ENCODE measurements at regions not wholly inside any gene's neighbourhood (a gene's known extent, or its start where the extent isn't known, plus 50 kb on each side); places are given as distances from the start of the nearest gene placed in this dataset.
A peak's percentile ranks its signal among the peaks of the same experiment; 100 is the strongest.

DNA sequence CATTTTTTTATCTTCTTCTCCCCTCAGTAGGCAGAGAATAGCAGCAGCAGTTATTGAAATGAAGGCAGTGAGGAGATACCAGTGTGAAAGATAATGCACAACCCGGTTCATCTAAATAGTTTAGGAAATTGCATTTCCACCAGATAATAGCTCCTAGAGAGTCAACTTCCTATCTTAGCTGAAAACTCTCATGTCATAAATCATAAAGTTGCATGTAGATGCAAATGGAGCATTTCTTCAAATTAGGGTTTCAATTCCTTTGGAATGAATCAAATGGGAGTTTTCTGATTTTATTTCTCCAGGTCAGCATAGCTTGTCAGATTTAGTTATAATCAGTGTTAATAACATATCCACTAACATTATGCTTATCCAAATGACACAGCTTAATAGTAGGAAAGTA lies 335.3 kb downstream of the CNTNAP4 start:
- no peak for ATAC-seq
- 6% methylated on average over 1 of the region's 1 CpG for WGBS

DNA sequence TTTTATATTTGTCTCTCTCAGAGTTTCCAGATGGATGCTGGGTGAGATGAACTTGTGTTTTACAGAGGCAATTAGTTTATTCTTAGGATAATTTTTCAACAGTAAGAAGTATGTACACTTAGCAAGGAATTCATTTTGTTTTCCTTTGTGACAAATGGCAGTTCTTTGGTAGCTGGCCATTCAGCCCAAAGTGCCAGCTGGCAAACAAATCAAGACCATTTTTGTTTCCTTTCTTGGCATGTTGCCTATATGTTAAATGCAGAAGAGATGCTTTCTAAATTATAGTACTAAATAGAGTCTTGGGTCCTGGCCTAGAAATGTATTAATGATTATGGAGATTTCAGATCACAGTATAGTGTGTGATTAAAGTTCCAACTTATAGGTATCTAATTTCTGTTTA lies 337.1 kb downstream of the CNTNAP4 start:
- Histone ChIP-seq H3K4me3 (ENCODE audit: low read length) (no peak overlapping the region), H3K27me3 (ENCODE audit: control insufficient read depth, insufficient read depth) (no peaks in the 10 kb centered on the region), H3K4me1 (ENCODE audit: control insufficient read depth, insufficient read depth, low read length) (no peaks in the 10 kb centered on the region), H3K9me3 (ENCODE audit: control insufficient read depth, low read length) (no peaks in the 10 kb centered on the region), H3K27ac (ENCODE audit: low read length) (no peak overlapping the region)
- ATAC-seq (no peak), DNase-seq (no peak)
- intact Hi-C loops (cut with DNase I) = no loop called here

More for the DNA sequence above, 335.3 kb downstream of the CNTNAP4 start:
- Histone ChIP-seq H3K4me1 (ENCODE audit: control insufficient read depth, insufficient read depth, low read length) (no peaks in the 10 kb centered on the region), H3K4me3 (ENCODE audit: low read length) (no peak overlapping the region), H3K9me3 (ENCODE audit: control insufficient read depth, low read length) (no peaks in the 10 kb centered on the region), H3K27me3 (ENCODE audit: control insufficient read depth, insufficient read depth) (no peaks in the 10 kb centered on the region), H3K27ac (ENCODE audit: low read length) (no peak overlapping the region)
- intact Hi-C loops (cut with DNase I) = no loop called here
- DNase-seq = no peak

DNA sequence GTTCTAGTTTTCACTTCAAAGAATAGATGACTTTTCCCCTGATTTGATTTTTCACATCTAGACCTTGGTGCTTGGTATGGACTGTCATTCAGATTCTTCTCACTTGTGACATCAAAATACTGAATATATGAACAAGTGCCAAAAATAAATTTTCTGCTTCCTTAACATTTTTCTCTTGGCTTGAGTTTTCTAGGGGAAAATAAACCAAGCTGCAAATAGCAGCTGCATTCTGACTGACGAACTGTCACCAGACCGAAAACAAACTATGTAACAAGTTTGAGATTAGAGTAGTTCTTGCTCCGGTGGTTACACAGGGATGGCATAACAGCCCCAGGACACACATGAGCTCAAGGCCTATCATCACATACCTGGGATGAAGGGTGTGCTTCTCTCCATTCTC lies 345.7 kb downstream of the CNTNAP4 start:
- no peak for DNase-seq
- no peak for ATAC-seq
- intact Hi-C loops (cut with DNase I) = no loop called here
- H3K9me3 ChIP-seq (ENCODE audit: control insufficient read depth, low read length) = no peaks in the 10 kb centered on the region
- H3K27me3 ChIP-seq (ENCODE audit: control insufficient read depth, insufficient read depth) = no peaks in the 10 kb centered on the region
- H3K4me1 ChIP-seq (ENCODE audit: control insufficient read depth, insufficient read depth, low read length) = no peaks in the 10 kb centered on the region
- no peak overlapping the region for H3K4me3 ChIP-seq (ENCODE audit: low read length)
- H3K27ac ChIP-seq (ENCODE audit: low read length) = no peak overlapping the region
- WGBS = 37% methylated on average over 3 of the region's 3 CpGs

DNA sequence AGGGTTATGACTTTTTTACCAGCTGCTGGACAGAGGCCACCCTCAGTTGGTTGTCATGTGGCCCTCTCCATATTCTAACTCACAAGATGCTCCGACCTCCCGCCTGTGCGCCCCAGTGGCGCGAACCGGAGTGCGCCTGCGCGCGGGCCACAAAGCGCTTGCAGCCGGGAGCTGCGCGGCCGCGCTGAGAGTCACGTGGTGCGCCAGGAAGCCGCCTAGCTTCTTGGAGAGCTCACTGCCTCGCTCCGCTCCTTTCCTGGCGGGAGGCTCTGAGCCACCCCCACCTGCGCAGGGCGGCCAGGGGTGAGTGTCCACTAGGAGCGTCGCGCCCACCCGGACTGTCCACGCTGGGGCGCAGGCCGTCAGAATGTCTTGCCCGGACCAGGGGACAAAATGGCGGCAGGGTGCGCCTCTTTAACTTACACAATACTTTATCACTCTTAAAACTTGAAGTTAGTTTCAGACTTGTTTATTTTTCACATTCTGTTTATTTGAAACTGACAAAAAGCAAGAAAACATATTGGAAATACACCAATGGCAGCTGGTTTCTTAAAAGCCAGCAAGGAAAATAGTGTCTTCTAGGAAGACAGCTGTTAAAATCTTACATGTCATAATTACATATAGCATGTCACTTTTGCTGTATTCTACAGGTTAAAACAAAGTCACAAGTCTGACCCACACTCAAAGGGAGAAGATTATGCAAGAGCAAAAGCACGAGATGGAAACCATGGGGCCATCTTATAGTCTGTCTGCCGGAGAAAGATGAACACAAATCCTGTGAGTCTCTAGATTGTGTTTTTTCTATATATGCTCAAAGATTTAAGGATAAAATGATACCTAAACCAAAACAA lies 357.9 kb downstream of the CNTNAP4 start:
- Histone ChIP-seq H3K27me3 (ENCODE audit: control insufficient read depth, insufficient read depth) (no peaks in the 10 kb centered on the region), H3K4me3 (ENCODE audit: low read length) (no peak overlapping the region), H3K9me3 (ENCODE audit: control insufficient read depth, low read length) (no peaks in the 10 kb centered on the region), H3K27ac (ENCODE audit: low read length) (no peak overlapping the region), H3K4me1 (ENCODE audit: control insufficient read depth, insufficient read depth, low read length) (no peaks in the 10 kb centered on the region)
- peak in 1 of 2 donors; percentile 33 for ATAC-seq
- 76% methylated on average over 36 of the region's 36 CpGs for WGBS
- intact Hi-C loops (cut with DNase I) = no loop called here
- peak in 2 of 3 donors; percentile 34 to 51 for DNase-seq

DNA sequence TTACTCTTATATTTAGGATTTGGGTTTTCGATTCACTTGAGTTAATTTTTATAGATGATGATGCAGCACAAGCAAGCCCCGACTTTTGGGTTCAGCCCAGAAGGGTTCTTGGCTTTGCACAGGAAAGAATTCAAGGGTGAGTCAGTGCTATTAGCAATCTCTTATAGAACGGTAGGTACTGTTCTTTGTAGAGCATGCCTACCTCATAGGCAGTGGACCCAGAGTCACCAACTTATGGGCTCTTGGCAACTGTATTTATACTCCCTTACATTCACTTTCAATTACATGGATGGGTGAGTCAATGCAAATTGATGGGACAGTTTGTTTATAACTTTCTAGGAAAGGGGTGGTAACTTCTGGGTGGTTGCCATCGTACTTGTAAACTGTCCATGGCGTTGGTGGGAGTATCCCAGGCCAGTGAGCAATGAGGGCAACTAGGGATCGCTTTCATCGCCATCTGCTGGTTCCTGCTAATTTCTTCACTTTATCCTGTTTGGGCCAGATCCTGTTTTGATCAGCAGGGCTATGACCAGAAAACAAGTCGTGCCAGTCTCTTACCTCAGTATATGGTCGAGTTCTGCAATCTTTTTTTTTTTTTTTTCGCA lies 362.6 kb downstream of the CNTNAP4 start:
- no peak overlapping the region for H3K27ac ChIP-seq (ENCODE audit: low read length)
- H3K27me3 ChIP-seq (ENCODE audit: control insufficient read depth, insufficient read depth) = no peaks in the 10 kb centered on the region
- WGBS = 51% methylated on average over 10 of the region's 10 CpGs
- H3K4me1 ChIP-seq (ENCODE audit: control insufficient read depth, insufficient read depth, low read length) = no peaks in the 10 kb centered on the region
- DNase-seq = peak in 1 of 3 donors; percentile 36
- intact Hi-C loops (cut with DNase I) = no loop called here
- no peaks in the 10 kb centered on the region for H3K9me3 ChIP-seq (ENCODE audit: control insufficient read depth, low read length)
- peak in 1 of 2 donors; percentile 41 for ATAC-seq
- no peak overlapping the region for H3K4me3 ChIP-seq (ENCODE audit: low read length)

DNA sequence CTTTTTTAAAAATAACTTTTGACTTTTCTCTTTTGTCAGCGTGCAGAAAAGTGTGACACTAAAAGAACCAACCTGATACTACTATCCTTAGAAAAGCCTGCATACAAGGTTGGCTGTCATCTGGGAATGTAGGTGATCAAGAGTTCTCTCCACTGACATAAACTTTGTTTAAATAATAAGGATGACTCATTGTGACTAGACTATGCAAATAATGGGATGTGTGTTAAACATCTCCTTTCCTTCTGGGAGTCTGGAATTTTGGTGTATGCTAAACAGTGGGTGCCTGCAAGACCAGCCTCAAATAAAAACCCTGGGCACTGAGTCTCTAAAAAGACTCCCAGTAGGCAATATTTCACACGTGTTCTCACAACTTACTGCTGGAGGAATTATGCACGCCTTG lies 373.4 kb downstream of the CNTNAP4 start:
- WGBS = 76% methylated on average over 3 of the region's 3 CpGs
- intact Hi-C loops (cut with DNase I) = loop anchor here in 2 of 4 donors (10.0 kb wide), 2 partner anchors 524 to 856 kb away; no protein-coding TSS in a partner anchor
- no peaks in the 10 kb centered on the region for H3K9me3 ChIP-seq (ENCODE audit: control insufficient read depth, low read length)
- no peaks in the 10 kb centered on the region for H3K27me3 ChIP-seq (ENCODE audit: control insufficient read depth, insufficient read depth)
- H3K4me3 ChIP-seq (ENCODE audit: low read length) = no peak overlapping the region
- H3K4me1 ChIP-seq (ENCODE audit: control insufficient read depth, insufficient read depth, low read length) = no peaks in the 10 kb centered on the region
- no peak for ATAC-seq
- no peak overlapping the region for H3K27ac ChIP-seq (ENCODE audit: low read length)
- DNase-seq = no peak

DNA sequence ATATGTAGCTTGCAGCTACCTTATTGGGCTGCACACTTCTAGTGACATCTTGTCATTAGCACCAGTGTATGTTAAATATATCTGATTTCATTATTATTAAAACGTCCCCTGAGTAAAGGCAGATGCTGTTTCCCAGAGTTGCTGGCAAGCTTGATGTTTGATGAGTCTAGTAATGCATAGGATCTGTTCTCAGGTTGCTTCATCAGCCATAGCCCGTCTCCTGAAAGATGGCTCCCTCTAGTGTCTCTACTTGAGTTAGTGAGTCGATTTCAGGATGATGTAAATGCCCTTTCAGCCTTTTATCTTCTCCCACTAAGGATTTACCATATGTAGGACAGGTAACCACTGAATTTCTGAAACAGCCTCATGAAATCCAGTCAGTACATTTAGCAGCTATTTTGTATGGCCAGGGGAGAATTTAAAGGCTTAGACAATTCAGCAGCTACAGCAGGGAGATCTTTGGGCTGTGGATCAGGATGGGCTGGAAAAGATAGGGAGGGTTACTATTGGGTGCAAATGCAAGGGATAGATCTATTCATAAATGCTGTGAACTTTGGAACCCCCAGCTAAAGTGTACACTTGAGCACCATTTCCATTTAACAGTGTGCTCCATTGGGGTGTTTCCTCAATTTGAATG lies 376.3 kb downstream of the CNTNAP4 start:
- H3K9me3 ChIP-seq (ENCODE audit: control insufficient read depth, low read length) = no peaks in the 10 kb centered on the region
- no peak overlapping the region for H3K27ac ChIP-seq (ENCODE audit: low read length)
- no peaks in the 10 kb centered on the region for H3K4me1 ChIP-seq (ENCODE audit: control insufficient read depth, insufficient read depth, low read length)
- no peak for DNase-seq
- H3K27me3 ChIP-seq (ENCODE audit: control insufficient read depth, insufficient read depth) = no peaks in the 10 kb centered on the region
- intact Hi-C loops (cut with DNase I) = loop anchor here in 2 of 4 donors (10.0 kb wide), 2 partner anchors 521 to 859 kb away; no protein-coding TSS in a partner anchor
- H3K4me3 ChIP-seq (ENCODE audit: low read length) = no peak overlapping the region
- 2% methylated on average over 3 of the region's 3 CpGs for WGBS
- no peak for ATAC-seq

DNA sequence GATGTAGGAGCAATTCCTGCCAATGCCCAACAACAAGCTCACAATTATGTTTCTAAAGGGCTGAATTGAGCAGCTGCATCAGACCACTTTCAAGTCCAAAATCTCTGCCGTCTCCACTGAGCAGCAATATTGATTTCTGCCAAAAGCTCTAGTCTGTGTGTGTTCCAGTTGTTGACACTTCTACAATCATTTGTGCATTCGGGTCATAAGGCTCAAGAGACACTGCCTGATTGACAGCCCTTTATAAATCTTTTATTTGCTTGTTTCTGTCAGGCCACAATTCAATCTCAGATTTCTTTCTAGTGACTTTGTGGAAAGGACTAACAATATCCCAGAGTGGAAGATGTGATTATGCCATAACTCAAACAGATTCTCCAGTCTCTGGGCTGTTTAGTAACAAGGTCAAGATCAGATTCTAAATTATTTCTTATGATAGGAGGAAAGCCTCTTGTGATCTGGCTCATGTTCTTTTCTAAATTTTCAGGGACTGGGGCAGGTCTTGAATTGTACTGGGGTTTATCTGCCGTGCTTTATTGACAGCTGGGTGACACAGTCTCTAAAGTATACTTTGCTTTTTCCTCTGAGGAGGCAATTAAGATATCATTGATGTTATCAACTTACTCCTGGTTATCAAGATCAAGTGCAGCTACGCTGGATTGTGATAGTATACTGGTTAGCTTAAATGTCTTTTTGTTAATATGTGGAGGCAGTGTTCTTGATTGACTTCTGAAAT lies 377.1 kb downstream of the CNTNAP4 start:
- Histone ChIP-seq H3K27ac (ENCODE audit: low read length) (no peak overlapping the region), H3K4me1 (ENCODE audit: control insufficient read depth, insufficient read depth, low read length) (no peaks in the 10 kb centered on the region), H3K9me3 (ENCODE audit: control insufficient read depth, low read length) (no peaks in the 10 kb centered on the region), H3K27me3 (ENCODE audit: control insufficient read depth, insufficient read depth) (no peaks in the 10 kb centered on the region), H3K4me3 (ENCODE audit: low read length) (no peak overlapping the region)
- WGBS = 50% methylated on average over 4 of the region's 4 CpGs
- DNase-seq = no peak
- ATAC-seq = no peak
- intact Hi-C loops (cut with DNase I) = loop anchor here in 2 of 4 donors (10.0 kb wide), 2 partner anchors 521 to 859 kb away; no protein-coding TSS in a partner anchor

DNA sequence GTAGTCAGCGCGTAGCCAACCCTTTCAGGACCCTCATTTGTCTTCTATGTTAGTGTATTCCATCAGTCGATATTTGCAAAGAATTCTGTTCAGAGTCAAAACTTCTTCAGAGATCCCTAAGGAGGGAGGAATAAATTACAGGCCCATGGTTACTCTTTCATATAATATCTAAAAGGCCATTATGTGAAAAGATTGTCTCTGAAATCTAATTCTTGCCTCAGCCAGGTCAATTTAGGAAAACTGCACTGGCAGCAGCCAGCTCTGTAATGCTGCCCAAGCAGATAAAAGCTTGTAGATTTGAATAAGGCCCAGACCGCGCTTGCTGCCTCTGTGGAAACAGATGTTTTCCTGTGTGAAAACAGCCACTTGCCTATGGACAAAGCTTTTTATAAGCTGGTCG lies 379.8 kb downstream of the CNTNAP4 start:
- no peak for ATAC-seq
- intact Hi-C loops (cut with DNase I) = loop anchor here in 2 of 4 donors (10.0 kb wide), 2 partner anchors 518 to 862 kb away; no protein-coding TSS in a partner anchor

DNA sequence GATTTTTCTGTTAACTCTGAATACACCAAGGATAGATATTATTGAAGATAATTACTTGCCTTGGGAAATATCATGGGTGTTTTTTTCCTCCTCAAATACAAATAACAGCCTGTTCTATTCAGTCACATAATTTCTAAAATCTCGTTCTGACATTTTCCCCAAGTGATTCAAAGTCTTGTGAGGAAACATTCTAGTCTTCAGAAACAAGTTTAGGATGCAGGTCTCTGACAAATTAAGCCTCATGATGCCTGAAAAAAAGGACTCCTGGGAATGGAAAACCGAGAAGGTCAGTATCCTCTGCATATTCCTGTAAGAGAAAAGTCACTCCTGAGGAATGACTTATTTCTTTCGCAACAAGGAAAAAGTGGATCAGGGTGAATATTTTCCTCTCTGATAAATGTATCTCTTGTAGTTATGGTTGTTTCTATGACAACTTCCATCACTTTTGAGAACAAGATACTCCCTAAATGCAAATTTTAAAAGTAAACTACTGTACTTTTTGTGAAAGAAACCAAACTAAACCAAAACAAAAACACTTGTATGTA lies 384.6 kb downstream of the CNTNAP4 start:
- H3K4me1 ChIP-seq (ENCODE audit: control insufficient read depth, insufficient read depth, low read length) = no peaks in the 10 kb centered on the region
- no peak for ATAC-seq
- no peak overlapping the region for H3K4me3 ChIP-seq (ENCODE audit: low read length)
- H3K27me3 ChIP-seq (ENCODE audit: control insufficient read depth, insufficient read depth) = no peaks in the 10 kb centered on the region
- 51% methylated on average over 3 of the region's 3 CpGs for WGBS
- no peaks in the 10 kb centered on the region for H3K9me3 ChIP-seq (ENCODE audit: control insufficient read depth, low read length)
- DNase-seq = no peak
- intact Hi-C loops (cut with DNase I) = loop anchor here in 1 of 4 donors (10.0 kb wide), 1 partner anchor 877 kb away; no protein-coding TSS in a partner anchor
- no peak overlapping the region for H3K27ac ChIP-seq (ENCODE audit: low read length)

More for the DNA sequence above, 379.8 kb downstream of the CNTNAP4 start:
- H3K9me3 ChIP-seq (ENCODE audit: control insufficient read depth, low read length) = no peaks in the 10 kb centered on the region
- H3K27ac ChIP-seq (ENCODE audit: low read length) = no peak overlapping the region
- H3K27me3 ChIP-seq (ENCODE audit: control insufficient read depth, insufficient read depth) = no peaks in the 10 kb centered on the region
- 51% methylated on average over 6 of the region's 6 CpGs for WGBS
- H3K4me1 ChIP-seq (ENCODE audit: control insufficient read depth, insufficient read depth, low read length) = no peaks in the 10 kb centered on the region
- DNase-seq = no peak
- no peak overlapping the region for H3K4me3 ChIP-seq (ENCODE audit: low read length)
